ENCODE measurements at regions not wholly inside any gene's neighbourhood (a gene's known extent, or its start where the extent isn't known, plus 50 kb on each side); places are given as distances from the start of the nearest gene placed in this dataset.

DNA sequence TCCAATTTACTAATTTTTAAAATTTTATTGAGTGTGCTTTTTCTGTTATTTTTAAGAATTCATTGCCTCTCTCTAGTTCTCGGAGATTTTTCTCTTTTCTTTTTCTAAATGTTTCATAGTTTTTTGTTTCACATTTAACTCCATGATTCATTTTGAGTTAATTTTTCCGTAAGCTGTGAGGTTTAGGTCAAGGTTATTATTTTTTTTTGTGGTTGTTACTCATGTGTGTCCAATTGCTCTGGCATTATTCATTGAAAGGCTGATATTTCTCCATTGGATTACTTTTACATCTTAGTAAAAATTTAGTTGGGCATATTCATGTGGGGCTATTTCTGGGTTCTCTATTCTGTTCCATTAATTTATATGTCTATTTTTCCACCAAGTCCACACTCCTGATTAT is 220.8 kb downstream of the MID1IP1 start:
- TF ChIP-seq SP3 (tag by site-specific recombination; IDR thresholded peaks at IDR 0.05) = no peak
- TF ChIP-seq ZNF792 (tag by site-specific recombination; IDR thresholded peaks at IDR 0.05) = no peak
- no peak for TF ChIP-seq GFI1B (tag by site-specific recombination; IDR thresholded peaks at IDR 0.05)
- no peak for TF ChIP-seq ZNF791 (tag by site-specific recombination; IDR thresholded peaks at IDR 0.05)
- TF ChIP-seq, protein P1, sequence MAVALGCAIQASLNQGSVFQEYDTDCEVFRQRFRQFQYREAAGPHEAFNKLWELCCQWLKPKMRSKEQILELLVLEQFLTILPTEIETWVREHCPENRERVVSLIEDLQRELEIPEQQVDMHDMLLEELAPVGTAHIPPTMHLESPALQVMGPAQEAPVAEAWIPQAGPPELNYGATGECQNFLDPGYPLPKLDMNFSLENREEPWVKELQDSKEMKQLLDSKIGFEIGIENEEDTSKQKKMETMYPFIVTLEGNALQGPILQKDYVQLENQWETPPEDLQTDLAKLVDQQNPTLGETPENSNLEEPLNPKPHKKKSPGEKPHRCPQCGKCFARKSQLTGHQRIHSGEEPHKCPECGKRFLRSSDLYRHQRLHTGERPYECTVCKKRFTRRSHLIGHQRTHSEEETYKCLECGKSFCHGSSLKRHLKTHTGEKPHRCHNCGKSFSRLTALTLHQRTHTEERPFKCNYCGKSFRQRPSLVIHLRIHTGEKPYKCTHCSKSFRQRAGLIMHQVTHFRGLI (tag by site-specific recombination; IDR thresholded peaks at IDR 0.05) = no peak
- TF ChIP-seq, protein P2, sequence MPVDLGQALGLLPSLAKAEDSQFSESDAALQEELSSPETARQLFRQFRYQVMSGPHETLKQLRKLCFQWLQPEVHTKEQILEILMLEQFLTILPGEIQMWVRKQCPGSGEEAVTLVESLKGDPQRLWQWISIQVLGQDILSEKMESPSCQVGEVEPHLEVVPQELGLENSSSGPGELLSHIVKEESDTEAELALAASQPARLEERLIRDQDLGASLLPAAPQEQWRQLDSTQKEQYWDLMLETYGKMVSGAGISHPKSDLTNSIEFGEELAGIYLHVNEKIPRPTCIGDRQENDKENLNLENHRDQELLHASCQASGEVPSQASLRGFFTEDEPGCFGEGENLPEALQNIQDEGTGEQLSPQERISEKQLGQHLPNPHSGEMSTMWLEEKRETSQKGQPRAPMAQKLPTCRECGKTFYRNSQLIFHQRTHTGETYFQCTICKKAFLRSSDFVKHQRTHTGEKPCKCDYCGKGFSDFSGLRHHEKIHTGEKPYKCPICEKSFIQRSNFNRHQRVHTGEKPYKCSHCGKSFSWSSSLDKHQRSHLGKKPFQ (tag by site-specific recombination; IDR thresholded peaks at IDR 0.05) = no peak
- no peak for TF ChIP-seq ZNF529 (tag by site-specific recombination; IDR thresholded peaks at IDR 0.05; ENCODE audit: insufficient replicate concordance)
- no peak for TF ChIP-seq ZNF121 (tag by site-specific recombination; IDR thresholded peaks at IDR 0.05)
- no peak for TF ChIP-seq ZNF670 (tag by site-specific recombination; IDR thresholded peaks at IDR 0.05; ENCODE audit: low read depth)
- TF ChIP-seq ZNF311 (tag by site-specific recombination; IDR thresholded peaks at IDR 0.05; ENCODE audit: borderline replicate concordance) = no peak
- no peak for TF ChIP-seq ZNF37A (tag by site-specific recombination; IDR thresholded peaks at IDR 0.05)
- no peak for TF ChIP-seq ZBTB48 (tag by site-specific recombination; IDR thresholded peaks at IDR 0.05)
- Histone ChIP-seq H3K9me3 (ENCODE audit: control insufficient read depth, insufficient read depth, low read depth, low read length) (no peaks in the 10 kb centered on the region), H3K27ac (ENCODE audit: extremely low read depth, low read depth, low read length) (no peak overlapping the region), H3K36me3 (ENCODE audit: control insufficient read depth in 2 of 2, insufficient read depth in 1 of 2, low read length in 2 of 2) (no peaks in the 10 kb centered on the region), H3K4me1 (ENCODE audit: control insufficient read depth, insufficient read depth, low read length) (peaks cover 4% of the 10 kb centered on the region; the same call in 1 of the 2 replicates), H3K4me3 (ENCODE audit: low read depth, low read length) (no peak overlapping the region)
- ChIA-PET POLR2A (no interaction called here), CTCF (no interaction called here)

- no peaks in the 10 kb centered on the region for H3K4me1 ChIP-seq (ENCODE audit: control insufficient read depth, insufficient read depth, low read length)
- H3K9me3 ChIP-seq (ENCODE audit: control insufficient read depth, insufficient read depth, low read depth, low read length) = no peaks in the 10 kb centered on the region
- no peak overlapping the region for H3K4me3 ChIP-seq (ENCODE audit: low read depth, low read length)
- ChIA-PET CTCF (no interaction called here), POLR2A (no interaction called here)
- no peak for TF ChIP-seq ZNF518A (tag by site-specific recombination; conservative IDR thresholded peaks at IDR 0.05; ENCODE audit: low read depth)
- no peak for TF ChIP-seq ZNF529 (tag by site-specific recombination; IDR thresholded peaks at IDR 0.05; ENCODE audit: insufficient replicate concordance)
- TF ChIP-seq ZNF768 (tag by site-specific recombination; IDR thresholded peaks at IDR 0.05) = no peak
- TF ChIP-seq, protein P3, sequence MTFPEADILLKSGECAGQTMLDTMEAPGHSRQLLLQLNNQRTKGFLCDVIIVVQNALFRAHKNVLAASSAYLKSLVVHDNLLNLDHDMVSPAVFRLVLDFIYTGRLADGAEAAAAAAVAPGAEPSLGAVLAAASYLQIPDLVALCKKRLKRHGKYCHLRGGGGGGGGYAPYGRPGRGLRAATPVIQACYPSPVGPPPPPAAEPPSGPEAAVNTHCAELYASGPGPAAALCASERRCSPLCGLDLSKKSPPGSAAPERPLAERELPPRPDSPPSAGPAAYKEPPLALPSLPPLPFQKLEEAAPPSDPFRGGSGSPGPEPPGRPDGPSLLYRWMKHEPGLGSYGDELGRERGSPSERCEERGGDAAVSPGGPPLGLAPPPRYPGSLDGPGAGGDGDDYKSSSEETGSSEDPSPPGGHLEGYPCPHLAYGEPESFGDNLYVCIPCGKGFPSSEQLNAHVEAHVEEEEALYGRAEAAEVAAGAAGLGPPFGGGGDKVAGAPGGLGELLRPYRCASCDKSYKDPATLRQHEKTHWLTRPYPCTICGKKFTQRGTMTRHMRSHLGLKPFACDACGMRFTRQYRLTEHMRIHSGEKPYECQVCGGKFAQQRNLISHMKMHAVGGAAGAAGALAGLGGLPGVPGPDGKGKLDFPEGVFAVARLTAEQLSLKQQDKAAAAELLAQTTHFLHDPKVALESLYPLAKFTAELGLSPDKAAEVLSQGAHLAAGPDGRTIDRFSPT (tag by site-specific recombination; IDR thresholded peaks at IDR 0.05) = no peak
- TF ChIP-seq ZBTB17 (tag by site-specific recombination; IDR thresholded peaks at IDR 0.05) = no peak
- TF ChIP-seq SETDB1 (IDR thresholded peaks at IDR 0.05; ENCODE audit: insufficient read length, low read length) = peak; percentile 92
- H3K27ac ChIP-seq (ENCODE audit: extremely low read depth, low read depth, low read length) = no peak overlapping the region
- no peaks in the 10 kb centered on the region for H3K36me3 ChIP-seq (ENCODE audit: control insufficient read depth in 2 of 2, insufficient read depth in 1 of 2, low read length in 2 of 2)
Observed at GRCh38 chrX:39029221-39029620, 228.0 kb downstream of the MID1IP1 start.

Measured in HEK293 (cell line).